ENCODE measurements at regions not wholly inside any gene's neighbourhood (a gene's known extent, or its start where the extent isn't known, plus 50 kb on each side); places are given as distances from the start of the nearest gene placed in this dataset.
A peak's percentile ranks its signal among the peaks of the same experiment; 100 is the strongest.

GRCh38 chr6:2460216-2460745 is 214.9 kb upstream of the GMDS start:
- Mint-ChIP-seq H3K4me3 (no peak overlapping the region), H3K36me3 (ENCODE audit: low read depth) (no peaks in the 10 kb centered on the region), H3K4me1 (ENCODE audit: low read depth) (no peaks in the 10 kb centered on the region), H3K27me3 (no peaks in the 10 kb centered on the region), H3K27ac (no peak overlapping the region), H3K9me3 (no peaks in the 10 kb centered on the region)
- ChIA-PET POLR2A (no interaction called here), CTCF (interaction anchor here (0.8 kb wide), 1 partner anchor 11 kb away, joined by 3 read pairs; no protein-coding TSS in a partner anchor)
- intact Hi-C loops (cut with micrococcal nuclease) = no loop called here
- TF ChIP-seq CTCF (IDR thresholded peaks at IDR 0.05) = no peak
- no peak for DNase-seq
- no peak for ATAC-seq

- H3K4me1 Mint-ChIP-seq (ENCODE audit: low read depth) = no peaks in the 10 kb centered on the region
- CTCF ChIA-PET = interaction anchor here (1.0 kb wide), 1 partner anchor 18 kb away, joined by 3 read pairs; no protein-coding TSS in a partner anchor
- H3K9me3 Mint-ChIP-seq = no peaks in the 10 kb centered on the region
- H3K4me3 Mint-ChIP-seq = no peak overlapping the region
- no peak overlapping the region for H3K27ac Mint-ChIP-seq
- intact Hi-C loops (cut with micrococcal nuclease) = loop anchor here (10.0 kb wide), 1 partner anchor 181 kb away; no protein-coding TSS in a partner anchor
- peaks cover 4% of the 10 kb centered on the region for H3K27me3 Mint-ChIP-seq
- DNase-seq (no peak), ATAC-seq (no peak)
- no peak for TF ChIP-seq CTCF (IDR thresholded peaks at IDR 0.05)
- H3K36me3 Mint-ChIP-seq (ENCODE audit: low read depth) = no peaks in the 10 kb centered on the region
- POLR2A ChIA-PET = no interaction called here
Measured at GRCh38 chr6:2454180-2454579, 208.8 kb upstream of the GMDS start.

GRCh38 chr6:2450546-2450945 is 205.1 kb upstream of the GMDS start:
- ChIA-PET CTCF (no interaction called here), POLR2A (no interaction called here)
- intact Hi-C loops (cut with micrococcal nuclease) = loop anchor here (10.0 kb wide), 1 partner anchor 184 kb away; no protein-coding TSS in a partner anchor
- no peak overlapping the region for H3K27ac Mint-ChIP-seq
- no peak for TF ChIP-seq CTCF (IDR thresholded peaks at IDR 0.05)
- ATAC-seq = no peak
- H3K27me3 Mint-ChIP-seq = peaks cover 7% of the 10 kb centered on the region
- DNase-seq = no peak
- H3K4me3 Mint-ChIP-seq = no peak overlapping the region
- H3K9me3 Mint-ChIP-seq = no peaks in the 10 kb centered on the region
- H3K36me3 Mint-ChIP-seq (ENCODE audit: low read depth) = no peaks in the 10 kb centered on the region
- H3K4me1 Mint-ChIP-seq (ENCODE audit: low read depth) = peaks cover 4% of the 10 kb centered on the region

- ChIA-PET CTCF (interaction anchor here (0.7 to 2.9 kb wide), 10 partner anchors 11 to 856 kb away, joined by 3 to 20 read pairs (median 4); no protein-coding TSS in a partner anchor), POLR2A (no interaction called here)
- no peaks in the 10 kb centered on the region for H3K9me3 Mint-ChIP-seq
- no peak for TF ChIP-seq CTCF (IDR thresholded peaks at IDR 0.05)
- H3K27me3 Mint-ChIP-seq = peaks cover 4% of the 10 kb centered on the region
- ATAC-seq = no peak
- no peak overlapping the region for H3K4me3 Mint-ChIP-seq
- no peak overlapping the region for H3K27ac Mint-ChIP-seq
- intact Hi-C loops (cut with micrococcal nuclease) = no loop called here
- H3K4me1 Mint-ChIP-seq (ENCODE audit: low read depth) = peaks cover 4% of the 10 kb centered on the region
- DNase-seq = no peak
- H3K36me3 Mint-ChIP-seq (ENCODE audit: low read depth) = no peaks in the 10 kb centered on the region
Measured at GRCh38 chr6:2449572-2449940, 204.2 kb upstream of the GMDS start.

- Mint-ChIP-seq H3K4me3 (peak overlapping the region; percentile 47), H3K36me3 (ENCODE audit: low read depth) (no peaks in the 10 kb centered on the region), H3K4me1 (ENCODE audit: low read depth) (peaks cover 4% of the 10 kb centered on the region), H3K27ac (peak overlapping the region; percentile 18), H3K27me3 (peaks cover 4% of the 10 kb centered on the region), H3K9me3 (no peaks in the 10 kb centered on the region)
- DNase-seq (peak; percentile 45), ATAC-seq (peak; percentile 71)
- CTCF ChIA-PET = interaction anchor here (0.7 to 2.9 kb wide), 10 partner anchors 11 to 856 kb away, joined by 3 to 20 read pairs (median 4); no protein-coding TSS in a partner anchor
- peak; percentile 86 for TF ChIP-seq CTCF (IDR thresholded peaks at IDR 0.05)
- POLR2A ChIA-PET = no interaction called here
- intact Hi-C loops (cut with micrococcal nuclease) = no loop called here
Measured at GRCh38 chr6:2448826-2449571, 203.6 kb upstream of the GMDS start.

All from activated CD8-positive, alpha-beta T cell treated with anti-CD3 and anti-CD28 coated beads for 36 hours (primary cell).